Left lung (tissue), 4 donors: ENCODE measurements at regions not wholly inside any gene's neighbourhood (a gene's known extent, or its start where the extent isn't known, plus 50 kb on each side); places are given as distances from the start of the nearest gene placed in this dataset.

ENCODE experiments used
- ATAC-seq: fragments of 200-7000 bp; cut with Tn5 transposase; one replicate; pipeline ENCODE4 v1.9.1; 2020; ENCODE audit warnings: moderate library complexity
- DNase-seq, 4 donors: peaks; one replicate each; pipeline ENCODE4 v3.0.0-alpha.2; 2013 to 2020
- H3K27ac ChIP-seq, 2 donors: fragments of 200-600 bp; sonication (generic) in 1 of 2; one replicate each; pipeline versions ENCODE4 v1.5.0 to v1.8.0; 2020 to 2021
- H3K27me3 ChIP-seq, 2 donors: fragments of 200-600 bp; sonication (generic) in 1 of 2; one replicate each; pipeline versions ENCODE4 v1.5.0 to v1.8.0; 2020 to 2021
- H3K36me3 ChIP-seq, 2 donors: fragments of 200-600 bp; sonication (generic) in 1 of 2; one replicate each; pipeline versions ENCODE4 v1.5.0 to v1.8.0; 2020 to 2021
- H3K4me1 ChIP-seq, 2 donors: fragments of 200-600 bp; one replicate each; pipeline ENCODE4 v1.8.0; 2021
- H3K4me3 ChIP-seq, 2 donors: fragments of 200-600 bp; sonication (generic) in 1 of 2; one replicate each; pipeline versions ENCODE4 v1.5.0 to v1.8.0; 2020 to 2021; ENCODE audit warnings: mild to moderate bottlenecking in 1 of 2
- H3K9me3 ChIP-seq, 2 donors: fragments of 200-600 bp; sonication (generic) in 1 of 2; one replicate each; pipeline versions ENCODE4 v1.5.0 to v1.8.0; 2020 to 2021
- CTCF ChIP-seq, 2 donors: fragments of 200-600 bp; sonication (generic) in 1 of 2; IDR thresholded peaks; one replicate each; pipeline versions ENCODE4 v1.5.0 to v1.8.0; 2021; ENCODE audit warnings: antibody characterized with exemption in 2 of 2
- intact Hi-C, 2 donors: fragments of 100-400 bp; cut with DNase I; formaldehyde crosslinking; loops; one replicate each; pipeline versions ENCODE4 v1.11.2 to v1.14.2; 2022
- donor health status: DM: no; HTN: yes; CAD: no.
- donor health status: DM: no; HTN: no; CAD: no.

DNA sequence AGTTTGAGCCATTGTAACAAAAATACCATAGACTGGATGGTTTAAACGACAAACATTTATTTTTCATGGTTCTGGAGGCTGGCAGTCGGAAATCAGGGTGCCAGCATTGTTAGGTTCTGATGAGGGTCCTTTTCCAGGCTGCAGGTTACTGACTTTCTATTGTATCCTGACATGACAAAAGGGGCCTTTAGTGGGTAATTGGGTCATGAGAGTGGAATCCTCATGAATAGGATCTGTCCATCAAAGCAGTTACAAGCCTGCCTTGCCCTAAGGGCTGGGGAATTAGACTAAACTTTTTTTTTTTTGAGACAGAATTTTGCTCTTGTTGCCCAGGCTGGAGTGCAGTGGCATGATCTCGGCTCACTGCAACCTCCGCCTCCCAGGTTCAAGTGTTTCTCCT, 347.9 kb upstream of the TSHZ2 start:
- DNase-seq (no peak), ATAC-seq (no peak)
- H3K4me3 ChIP-seq = no peak overlapping the region
- H3K9me3 ChIP-seq = no peaks in the 10 kb centered on the region
- H3K36me3 ChIP-seq = no peaks in the 10 kb centered on the region
- H3K27ac ChIP-seq = no peak overlapping the region
- no peaks in the 10 kb centered on the region for H3K27me3 ChIP-seq
- H3K4me1 ChIP-seq = no peaks in the 10 kb centered on the region
- intact Hi-C loops = no loop called here
- no peak for TF ChIP-seq CTCF (IDR thresholded peaks at IDR 0.05)

DNA sequence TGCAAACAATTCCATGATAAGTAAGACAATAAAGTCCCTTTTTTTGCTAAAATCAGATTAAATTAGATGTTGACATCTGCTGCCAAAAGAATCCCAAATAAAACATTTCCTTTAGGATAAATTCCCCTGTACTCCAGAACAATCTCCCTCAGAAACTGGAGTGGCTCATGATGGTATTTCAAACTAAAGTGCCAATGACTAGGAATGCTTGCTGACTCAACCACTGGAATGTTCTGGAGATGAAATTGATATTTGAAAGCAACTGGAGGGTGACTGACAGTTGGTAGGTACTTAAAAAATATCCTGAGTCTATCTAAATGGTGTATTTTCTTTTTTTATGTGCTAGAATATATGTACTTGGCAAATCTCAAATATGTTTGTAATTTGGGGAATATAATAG, 350.1 kb upstream of the TSHZ2 start:
- intact Hi-C loops = no loop called here
- Histone ChIP-seq H3K4me3 (no peak overlapping the region), H3K36me3 (no peaks in the 10 kb centered on the region), H3K9me3 (no peaks in the 10 kb centered on the region), H3K27me3 (no peaks in the 10 kb centered on the region), H3K4me1 (no peaks in the 10 kb centered on the region), H3K27ac (no peak overlapping the region)
- TF ChIP-seq CTCF (IDR thresholded peaks at IDR 0.05) = no peak
- DNase-seq = no peak
- ATAC-seq = no peak

GRCh38 chr20:52621401-52621800, 350.8 kb upstream of the TSHZ2 start:
- intact Hi-C loops = no loop called here
- Histone ChIP-seq H3K4me1 (no peaks in the 10 kb centered on the region), H3K27ac (no peak overlapping the region), H3K27me3 (no peaks in the 10 kb centered on the region), H3K4me3 (no peak overlapping the region), H3K9me3 (no peaks in the 10 kb centered on the region), H3K36me3 (no peaks in the 10 kb centered on the region)
- TF ChIP-seq CTCF (IDR thresholded peaks at IDR 0.05) = no peak
- ATAC-seq (no peak), DNase-seq (no peak)

GRCh38 chr20:52619671-52620070, 352.5 kb upstream of the TSHZ2 start:
- Histone ChIP-seq H3K27ac (no peak overlapping the region), H3K9me3 (no peaks in the 10 kb centered on the region), H3K4me1 (no peaks in the 10 kb centered on the region), H3K27me3 (no peaks in the 10 kb centered on the region), H3K36me3 (no peaks in the 10 kb centered on the region), H3K4me3 (no peak overlapping the region)
- intact Hi-C loops = no loop called here
- DNase-seq (no peak), ATAC-seq (no peak)
- no peak for TF ChIP-seq CTCF (IDR thresholded peaks at IDR 0.05)

- H3K4me1 ChIP-seq = no peaks in the 10 kb centered on the region
- H3K4me3 ChIP-seq = no peak overlapping the region
- no peaks in the 10 kb centered on the region for H3K27me3 ChIP-seq
- TF ChIP-seq CTCF (IDR thresholded peaks at IDR 0.05) = no peak
- DNase-seq = peak in 1 of 4 donors; percentile 5
- H3K27ac ChIP-seq = no peak overlapping the region
- H3K9me3 ChIP-seq = no peaks in the 10 kb centered on the region
- H3K36me3 ChIP-seq = no peaks in the 10 kb centered on the region
- intact Hi-C loops = no loop called here
- no peak for ATAC-seq
Measured at GRCh38 chr20:52619101-52619500, 353.1 kb upstream of the TSHZ2 start.
